HG03039 (cell line): ENCODE measurements at regions not wholly inside any gene's neighbourhood (a gene's known extent, or its start where the extent isn't known, plus 50 kb on each side); places are given as distances from the start of the nearest gene placed in this dataset.
A peak's percentile ranks its signal among the peaks of the same experiment; 100 is the strongest.

ENCODE experiments used
- ATAC-seq: cut with Tn5 transposase; IDR thresholded peaks from one replicate; pipeline ENCODE4 v1.9.1; 2021; ENCODE audit warnings: mild to moderate bottlenecking, moderate library complexity; ENCODE audit not compliant: unreplicated experiment

GRCh38 chr4:123564758-123565346, 168.3 kb downstream of the SPRY1 start:
- ATAC-seq: peak; percentile 100

- no peak for ATAC-seq
Measured at GRCh38 chr4:123568936-123569335, 172.3 kb downstream of the SPRY1 start.

- no peak for ATAC-seq
Measured at GRCh38 chr4:123569541-123569940, 172.9 kb downstream of the SPRY1 start.

GRCh38 chr4:123573866-123574508, 177.4 kb downstream of the SPRY1 start:
- no peak for ATAC-seq

- no peak for ATAC-seq
Measured at GRCh38 chr4:123575291-123575690, 178.7 kb downstream of the SPRY1 start.

GRCh38 chr4:123577225-123577906, 180.8 kb downstream of the SPRY1 start:
- ATAC-seq: no peak

- no peak for ATAC-seq
Measured at GRCh38 chr4:123578276-123579029, 181.9 kb downstream of the SPRY1 start.

GRCh38 chr4:123579961-123580360, 183.4 kb downstream of the SPRY1 start:
- ATAC-seq: no peak

GRCh38 chr4:123580981-123581664, 184.5 kb downstream of the SPRY1 start:
- ATAC-seq: no peak

- ATAC-seq: no peak
Measured at GRCh38 chr4:123581802-123582201, 185.2 kb downstream of the SPRY1 start.

- ATAC-seq: no peak
Measured at GRCh38 chr4:123583043-123583442, 186.4 kb downstream of the SPRY1 start.

GRCh38 chr4:123585111-123585510, 188.5 kb downstream of the SPRY1 start:
- no peak for ATAC-seq

- no peak for ATAC-seq
Measured at GRCh38 chr4:123587983-123588494, 191.4 kb downstream of the SPRY1 start.

- peak; percentile 63 for ATAC-seq
Measured at GRCh38 chr4:123588631-123589241, 192.1 kb downstream of the SPRY1 start.

- ATAC-seq: no peak
Measured at GRCh38 chr4:123589301-123589700, 192.7 kb downstream of the SPRY1 start.

GRCh38 chr4:123591875-123592274, 195.3 kb downstream of the SPRY1 start:
- ATAC-seq: no peak

GRCh38 chr4:123593655-123594054, 197.1 kb downstream of the SPRY1 start:
- no peak for ATAC-seq

GRCh38 chr4:123596805-123597204, 200.2 kb downstream of the SPRY1 start:
- ATAC-seq: no peak

- no peak for ATAC-seq
Measured at GRCh38 chr4:123597586-123597985, 201.0 kb downstream of the SPRY1 start.

GRCh38 chr4:123598331-123598730, 201.7 kb downstream of the SPRY1 start:
- no peak for ATAC-seq
